ENCODE measurements at regions not wholly inside any gene's neighbourhood (a gene's known extent, or its start where the extent isn't known, plus 50 kb on each side); places are given as distances from the start of the nearest gene placed in this dataset.

DNA sequence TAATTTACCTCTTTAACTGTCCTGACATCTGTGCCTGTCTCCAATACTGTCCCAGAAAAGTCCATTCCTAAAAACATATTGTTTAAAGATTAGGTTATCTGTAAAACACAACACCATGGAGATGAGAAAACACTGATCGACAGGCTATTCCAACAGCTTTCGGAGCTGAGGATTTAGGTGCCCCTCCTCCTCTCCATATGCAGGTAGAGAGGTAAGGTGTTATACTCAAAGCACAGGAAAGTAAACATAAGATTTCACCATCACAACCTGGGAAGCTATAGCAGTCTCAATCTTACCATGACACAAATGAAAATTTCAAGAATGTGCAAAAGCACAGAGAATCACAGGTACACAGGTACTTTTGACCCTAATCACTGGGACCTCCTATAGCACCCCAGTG is 60.9 kb upstream of the RASAL2 start:
- TF ChIP-seq CTCF (IDR thresholded peaks at IDR 0.05) (no peak), POLR2A (IDR thresholded peaks at IDR 0.05) (no peak)
- DNase-seq = no peak
- H3K27ac ChIP-seq = no peak overlapping the region
- no peaks in the 10 kb centered on the region for H3K9me3 ChIP-seq (replicated peaks in 1 of 3)
- peaks cover 0 to 7% of the 10 kb centered on the region in 2 donors for H3K4me1 ChIP-seq (replicated peaks in 1 of 2)
- no peaks in the 10 kb centered on the region for H3K27me3 ChIP-seq
- intact Hi-C loops (cut with DNase I) = loop anchor here (10.0 kb wide), 1 partner anchor 252 kb away; no protein-coding TSS in a partner anchor
- WGBS, 4 donors = 88 to 100% (median 97%) methylated on average over 2 of the region's 2 CpGs
- no peak overlapping the region for H3K4me3 ChIP-seq
- H3K36me3 ChIP-seq (replicated peaks in 1 of 2) = no peaks in the 10 kb centered on the region

DNA sequence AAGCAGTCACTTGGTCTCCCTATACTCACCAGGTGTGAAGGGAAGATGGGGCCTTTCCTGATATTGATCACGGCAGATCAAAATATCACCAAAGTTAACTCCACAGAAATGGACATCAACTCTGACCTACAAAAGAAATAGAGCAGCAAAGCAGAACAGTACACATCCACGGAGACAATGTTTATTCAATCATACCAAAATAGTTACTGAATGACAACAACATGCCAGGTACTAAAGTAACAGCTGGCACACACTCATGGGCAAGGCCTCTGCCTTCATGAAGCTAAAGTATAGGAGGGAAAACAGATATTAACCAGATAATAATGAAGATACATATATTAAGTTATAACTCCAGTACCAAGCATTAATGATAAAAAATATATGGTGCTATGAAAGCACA is 59.2 kb upstream of the RASAL2 start:
- H3K9me3 ChIP-seq (replicated peaks in 1 of 3) = no peaks in the 10 kb centered on the region
- peaks cover 0 to 7% of the 10 kb centered on the region in 2 donors for H3K4me1 ChIP-seq (replicated peaks in 1 of 2)
- WGBS, 4 donors = 68 to 88% (median 77%) methylated on average over 2 of the region's 2 CpGs
- DNase-seq = no peak
- H3K27ac ChIP-seq = no peak overlapping the region
- TF ChIP-seq POLR2A (IDR thresholded peaks at IDR 0.05) = no peak
- TF ChIP-seq CTCF (IDR thresholded peaks at IDR 0.05) = no peak
- H3K36me3 ChIP-seq (replicated peaks in 1 of 2) = no peaks in the 10 kb centered on the region
- no peak overlapping the region for H3K4me3 ChIP-seq
- no peaks in the 10 kb centered on the region for H3K27me3 ChIP-seq
- intact Hi-C loops (cut with DNase I) = loop anchor here (5.0 to 10.0 kb wide), 2 partner anchors 58 to 250 kb away; partner anchors contain the start of gene RASAL2 (in 1 of the 2)

GRCh38 chr1:178036090-178036489 is 57.8 kb upstream of the RASAL2 start:
- Histone ChIP-seq H3K9me3 (replicated peaks in 1 of 3) (no peaks in the 10 kb centered on the region), H3K27ac (no peak overlapping the region), H3K27me3 (no peaks in the 10 kb centered on the region), H3K4me1 (replicated peaks in 1 of 2) (no peaks in the 10 kb centered on the region), H3K4me3 (no peak overlapping the region), H3K36me3 (replicated peaks in 1 of 2) (no peaks in the 10 kb centered on the region)
- intact Hi-C loops (cut with DNase I) = loop anchor here (5.0 to 10.0 kb wide), 2 partner anchors 56 to 249 kb away; partner anchors contain the start of gene RASAL2 (in 1 of the 2)
- DNase-seq = no peak
- 89 to 99% (median 95%) methylated on average over 6 to 10 of the region's 10 CpGs for WGBS, 4 donors
- TF ChIP-seq POLR2A (IDR thresholded peaks at IDR 0.05) (no peak), CTCF (IDR thresholded peaks at IDR 0.05) (no peak)

DNA sequence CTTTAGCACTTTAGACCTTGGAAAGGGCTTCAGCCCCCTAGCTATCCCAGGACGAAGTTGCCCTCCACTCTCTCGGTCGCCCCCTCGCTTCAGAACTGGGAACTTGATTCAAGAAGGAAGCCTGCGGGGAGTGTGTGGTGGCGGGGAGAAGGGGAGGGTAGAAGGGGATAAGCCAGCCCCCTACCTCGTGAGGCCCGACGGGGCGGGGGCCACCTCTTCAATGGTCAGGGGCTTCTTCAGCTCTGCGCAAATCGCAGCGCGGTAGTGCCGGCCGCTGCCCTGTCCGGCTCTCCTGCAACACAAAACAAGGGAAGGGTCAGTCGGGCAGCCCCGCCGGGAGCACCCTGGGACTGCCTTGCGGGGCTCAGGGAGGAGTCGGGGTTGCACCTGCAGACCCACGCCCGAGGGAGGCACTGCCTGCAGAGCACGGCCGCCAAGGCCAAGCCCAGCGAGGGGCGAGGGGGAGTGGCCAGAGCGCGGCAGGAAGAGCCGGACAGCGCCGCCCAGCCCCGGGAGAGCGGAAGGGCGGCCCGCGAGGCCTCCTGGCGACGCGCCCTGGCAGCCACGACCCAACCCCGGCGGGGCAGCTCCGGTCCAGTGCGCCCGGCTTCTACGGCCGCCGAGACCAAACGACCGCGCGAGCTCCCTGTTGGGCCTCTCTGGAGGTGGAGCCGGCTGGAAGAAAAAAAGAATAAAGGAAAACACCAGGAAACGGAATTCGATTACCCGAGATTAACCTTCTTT is 56.2 kb upstream of the RASAL2 start:
- Histone ChIP-seq H3K4me3 (peak overlapping the region; percentile 64 to 88 (median 84)), H3K27ac (peak overlapping the region; percentile 13 to 82 (median 52)), H3K4me1 (replicated peaks in 1 of 2) (no peaks in the 10 kb centered on the region), H3K36me3 (replicated peaks in 1 of 2) (no peaks in the 10 kb centered on the region), H3K27me3 (no peaks in the 10 kb centered on the region), H3K9me3 (replicated peaks in 1 of 3) (no peaks in the 10 kb centered on the region)
- peak; percentile 32 to 57 (median 49) for TF ChIP-seq CTCF (IDR thresholded peaks at IDR 0.05)
- peak; percentile 9 to 55 for TF ChIP-seq POLR2A (IDR thresholded peaks at IDR 0.05)
- intact Hi-C loops (cut with DNase I) = loop anchor here (5.0 to 10.0 kb wide), 2 partner anchors 55 to 247 kb away; partner anchors contain the start of gene RASAL2 (in 1 of the 2)
- 4 to 15% (median 6%) methylated on average over 25 to 58 of the region's 58 CpGs for WGBS, 4 donors
- peak; percentile 86 to 90 (median 88) for DNase-seq
